Gastrocnemius medialis (tissue), 4 donors: ENCODE measurements at regions not wholly inside any gene's neighbourhood (a gene's known extent, or its start where the extent isn't known, plus 50 kb on each side); places are given as distances from the start of the nearest gene placed in this dataset.

ENCODE experiments used
- POLR2A ChIP-seq, 2 donors: fragments of 450-650 bp; IDR thresholded peaks; one replicate each; pipeline ENCODE4 v1.6.1; 2017; ENCODE audit warnings: antibody characterized with exemption in 2 of 2, mild to moderate bottlenecking in 2 of 2, moderate library complexity in 2 of 2
- TF ChIP-seq, protein P1 (sequence below), 5 experiments: fragments of 450-650 bp in 3 of 5; fragments of 200-600 bp in 2 of 5; sonication (generic) in 2 of 5; IDR thresholded peaks in 4 of 5; conservative IDR thresholded peaks in 1 of 5; 1 replicate in 4 of 5; 2 replicates in 1 of 5; pipeline ENCODE4 v1.5.1; 2016 to 2019; ENCODE audit warnings: antibody characterized with exemption in 5 of 5, mild to moderate bottlenecking in 3 of 5, moderate library complexity in 3 of 5

DNA sequence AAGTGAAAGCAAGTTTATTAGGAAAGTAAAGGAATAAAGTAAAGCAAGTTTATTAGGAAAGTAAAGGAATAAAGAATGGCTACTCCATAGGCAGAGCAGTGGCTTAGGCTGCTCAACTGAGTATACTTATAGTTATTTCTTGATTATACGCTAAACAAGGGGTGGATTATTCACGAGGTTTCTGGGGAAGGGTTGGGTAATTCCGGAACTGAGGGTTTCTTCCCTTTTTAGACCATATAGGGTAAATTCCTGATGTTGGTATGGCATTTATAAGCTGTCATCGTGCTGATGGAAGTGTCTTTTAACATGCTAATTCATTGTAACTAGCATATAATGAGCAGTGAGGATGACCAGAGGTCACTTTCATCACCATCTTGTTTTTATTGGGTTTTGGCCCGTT is 194.3 kb downstream of the DLEU7 start:
- TF ChIP-seq, protein P1, sequence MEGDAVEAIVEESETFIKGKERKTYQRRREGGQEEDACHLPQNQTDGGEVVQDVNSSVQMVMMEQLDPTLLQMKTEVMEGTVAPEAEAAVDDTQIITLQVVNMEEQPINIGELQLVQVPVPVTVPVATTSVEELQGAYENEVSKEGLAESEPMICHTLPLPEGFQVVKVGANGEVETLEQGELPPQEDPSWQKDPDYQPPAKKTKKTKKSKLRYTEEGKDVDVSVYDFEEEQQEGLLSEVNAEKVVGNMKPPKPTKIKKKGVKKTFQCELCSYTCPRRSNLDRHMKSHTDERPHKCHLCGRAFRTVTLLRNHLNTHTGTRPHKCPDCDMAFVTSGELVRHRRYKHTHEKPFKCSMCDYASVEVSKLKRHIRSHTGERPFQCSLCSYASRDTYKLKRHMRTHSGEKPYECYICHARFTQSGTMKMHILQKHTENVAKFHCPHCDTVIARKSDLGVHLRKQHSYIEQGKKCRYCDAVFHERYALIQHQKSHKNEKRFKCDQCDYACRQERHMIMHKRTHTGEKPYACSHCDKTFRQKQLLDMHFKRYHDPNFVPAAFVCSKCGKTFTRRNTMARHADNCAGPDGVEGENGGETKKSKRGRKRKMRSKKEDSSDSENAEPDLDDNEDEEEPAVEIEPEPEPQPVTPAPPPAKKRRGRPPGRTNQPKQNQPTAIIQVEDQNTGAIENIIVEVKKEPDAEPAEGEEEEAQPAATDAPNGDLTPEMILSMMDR (IDR thresholded peaks at IDR 0.05 in 4 of 5, conservative IDR thresholded peaks at IDR 0.05 in 1 of 5): no peak
- no peak for TF ChIP-seq POLR2A (IDR thresholded peaks at IDR 0.05)
